22Rv1 (cell line): ENCODE measurements at regions not wholly inside any gene's neighbourhood (a gene's known extent, or its start where the extent isn't known, plus 50 kb on each side); places are given as distances from the start of the nearest gene placed in this dataset.

Experiments used
- ZFX ChIP-seq: fragments of 450-650 bp; IDR thresholded peaks from 2 replicates; pipeline ENCODE4 v1.6.1; 2017; ENCODE audit warnings: antibody characterized with exemption, borderline replicate concordance
- TF ChIP-seq, protein P1 (sequence below): fragments of 450-650 bp; IDR thresholded peaks from 2 replicates; pipeline ENCODE4 v1.5.1; 2017; ENCODE audit warnings: mild to moderate bottlenecking

DNA sequence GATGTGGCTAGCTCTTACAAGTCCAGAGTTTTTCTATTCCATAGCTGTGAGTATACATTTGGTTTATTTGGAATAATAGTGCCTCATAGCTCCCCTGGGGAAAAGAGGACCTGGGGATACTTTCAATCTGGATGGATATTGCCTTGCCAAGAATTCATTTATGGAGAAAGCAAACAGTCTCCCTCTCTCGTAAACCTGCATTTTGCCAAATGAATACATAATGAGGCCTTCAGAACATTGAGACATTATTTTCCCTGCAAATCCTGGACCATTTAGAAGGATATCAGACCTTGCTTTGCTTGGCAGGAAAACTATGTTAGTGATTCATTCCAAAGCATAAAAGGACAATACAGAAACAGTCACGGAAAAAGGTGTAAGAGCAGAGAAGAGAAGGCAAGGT lies 569.6 kb upstream of the BRINP1 start:
- TF ChIP-seq, protein P1, sequence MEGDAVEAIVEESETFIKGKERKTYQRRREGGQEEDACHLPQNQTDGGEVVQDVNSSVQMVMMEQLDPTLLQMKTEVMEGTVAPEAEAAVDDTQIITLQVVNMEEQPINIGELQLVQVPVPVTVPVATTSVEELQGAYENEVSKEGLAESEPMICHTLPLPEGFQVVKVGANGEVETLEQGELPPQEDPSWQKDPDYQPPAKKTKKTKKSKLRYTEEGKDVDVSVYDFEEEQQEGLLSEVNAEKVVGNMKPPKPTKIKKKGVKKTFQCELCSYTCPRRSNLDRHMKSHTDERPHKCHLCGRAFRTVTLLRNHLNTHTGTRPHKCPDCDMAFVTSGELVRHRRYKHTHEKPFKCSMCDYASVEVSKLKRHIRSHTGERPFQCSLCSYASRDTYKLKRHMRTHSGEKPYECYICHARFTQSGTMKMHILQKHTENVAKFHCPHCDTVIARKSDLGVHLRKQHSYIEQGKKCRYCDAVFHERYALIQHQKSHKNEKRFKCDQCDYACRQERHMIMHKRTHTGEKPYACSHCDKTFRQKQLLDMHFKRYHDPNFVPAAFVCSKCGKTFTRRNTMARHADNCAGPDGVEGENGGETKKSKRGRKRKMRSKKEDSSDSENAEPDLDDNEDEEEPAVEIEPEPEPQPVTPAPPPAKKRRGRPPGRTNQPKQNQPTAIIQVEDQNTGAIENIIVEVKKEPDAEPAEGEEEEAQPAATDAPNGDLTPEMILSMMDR, result no peak
- TF ChIP-seq ZFX, result no peak
